H1 (cell line): ENCODE measurements at regions not wholly inside any gene's neighbourhood (a gene's known extent, or its start where the extent isn't known, plus 50 kb on each side); places are given as distances from the start of the nearest gene placed in this dataset.

Source experiments
- CTCF ChIA-PET: fragments of 300-600 bp; sonication (Branson Sonifier 250); formaldehyde crosslinking; loops from one replicate; lab custom pipeline; 2021; ENCODE audit not compliant: partially characterized antibody; lab: Charles Lee
- POLR2A ChIA-PET: fragments of 300-600 bp; sonication (Branson Sonifier 250); formaldehyde crosslinking; loops from one replicate; lab custom pipeline; 2021; ENCODE audit warnings: inconsistent platforms; ENCODE audit not compliant: partially characterized antibody; lab: Charles Lee
- DNase-seq, 2 experiments: peaks; one replicate each; pipeline versions ENCODE4 v3.0.0 to v3.0.0-alpha.2; 2010 to 2022; ENCODE audit warnings: low spot score in 2 of 2, low read depth in 1 of 2, mixed read lengths in 1 of 2
- FAIRE-seq: peaks from 2 replicates; lab custom pipeline; 2011; peaks lifted over from hg19 to GRCh38; lab: Jason Lieb, UNC
- H2AFZ ChIP-seq: 2 replicates; pipeline ENCODE4 v1.8.1; 2012; ENCODE audit warnings: low read length, inconsistent platforms
- H2AK5ac ChIP-seq: 2 replicates; pipeline ENCODE4 v1.6.1; 2013; ENCODE audit warnings: low read depth, low read length
- H2BK120ac ChIP-seq: replicated peaks from 2 replicates; pipeline ENCODE3; 2013; ENCODE audit warnings: low read depth, low read length, inconsistent platforms
- H2BK12ac ChIP-seq: 2 replicates; pipeline ENCODE4 v1.6.1; 2013; ENCODE audit warnings: low read depth, low read length
- H2BK15ac ChIP-seq: 2 replicates; pipeline ENCODE4 v1.6.1; 2013; ENCODE audit warnings: low read length
- H2BK20ac ChIP-seq: 2 replicates; pipeline ENCODE4 v1.6.1; 2013; ENCODE audit warnings: low read length
- H2BK5ac ChIP-seq: 2 replicates; pipeline ENCODE4 v1.6.1; 2013; ENCODE audit warnings: low read depth, low read length
- H3K14ac ChIP-seq: 2 replicates; pipeline ENCODE4 v1.6.1; 2013; ENCODE audit warnings: inconsistent platforms; ENCODE audit not compliant: insufficient read length
- H3K18ac ChIP-seq: 2 replicates; pipeline ENCODE4 v1.6.1; 2013; ENCODE audit warnings: low read length; ENCODE audit errors: extremely low read depth
- H3K23ac ChIP-seq: 2 replicates; pipeline ENCODE4 v1.6.1; 2013; ENCODE audit warnings: inconsistent platforms; ENCODE audit not compliant: insufficient read length
- H3K23me2 ChIP-seq: 2 replicates; pipeline ENCODE4 v1.6.1; 2013; ENCODE audit warnings: low read depth, low read length
- H3K27ac ChIP-seq: 2 replicates; pipeline ENCODE4 v1.6.1; 2011; ENCODE audit warnings: low read depth, low read length, inconsistent platforms
- H3K27me3 ChIP-seq, 4 experiments: replicated peaks in 1 of 4; 1 replicate in 1 of 4; 2 replicates in 3 of 4; pipeline versions ENCODE4 v1.6.1 to v1.8.1; 2011 to 2013; ENCODE audit warnings: low read length in 3 of 4, mild to moderate bottlenecking in 3 of 4, inconsistent platforms in 2 of 4, mixed read lengths in 2 of 4, moderate library complexity in 1 of 4; ENCODE audit not compliant: control insufficient read depth in 3 of 4, insufficient read depth in 3 of 4; ENCODE audit errors: extremely low read depth in 1 of 4
- H3K36me3 ChIP-seq, 4 experiments: 2 replicates each; pipeline versions ENCODE4 v1.6.1 to v1.8.1; 2011 to 2013; ENCODE audit warnings: mild to moderate bottlenecking in 4 of 4, low read length in 3 of 4, moderate library complexity in 2 of 4, control low read depth in 1 of 4, inconsistent platforms in 1 of 4; ENCODE audit not compliant: insufficient read depth in 4 of 4, control insufficient read depth in 2 of 4
- H3K4ac ChIP-seq: replicated peaks from 2 replicates; pipeline ENCODE3; 2013; ENCODE audit warnings: low read length, low read depth, mixed read lengths, inconsistent platforms; ENCODE audit not compliant: insufficient read length
- H3K4me1 ChIP-seq, 4 experiments: replicated peaks in 1 of 4; 1 replicate in 1 of 4; 2 replicates in 3 of 4; pipeline versions ENCODE4 v1.6.1 to v1.8.1; 2011 to 2013; ENCODE audit warnings: low read length in 3 of 4, inconsistent platforms in 2 of 4, mixed read lengths in 1 of 4; ENCODE audit not compliant: insufficient read depth in 4 of 4, control insufficient read depth in 3 of 4
- H3K4me2 ChIP-seq, 2 experiments: 2 replicates each; pipeline versions ENCODE4 v1.6.1 to v1.8.1; 2011 to 2013; ENCODE audit warnings: low read depth in 2 of 2, low read length in 2 of 2, control low read depth in 1 of 2, inconsistent platforms in 1 of 2, mild to moderate bottlenecking in 1 of 2; ENCODE audit not compliant: insufficient read depth in 1 of 2
- H3K4me3 ChIP-seq, 4 experiments: fragments of 200-600, 300-600 bp in 1 of 4; sonication (generic), shearing (Covaris generic), sonication (Bioruptor Twin) in 1 of 4; 2 replicates each; pipeline versions ENCODE4 v1.5.1 to v1.8.1; 2011 to 2016; ENCODE audit warnings: low read length in 4 of 4, low read depth in 3 of 4, control low read depth in 2 of 4, inconsistent platforms in 2 of 4, mild to moderate bottlenecking in 2 of 4, mixed read lengths in 1 of 4, moderate library complexity in 1 of 4; ENCODE audit not compliant: insufficient read depth in 2 of 4; ENCODE audit errors: extremely low read depth in 1 of 4
- H3K56ac ChIP-seq: replicated peaks from 2 replicates; pipeline ENCODE3; 2013; ENCODE audit warnings: low read depth, mild to moderate bottlenecking, mixed read lengths, low read length, inconsistent platforms; ENCODE audit not compliant: insufficient read length
- H3K79me1 ChIP-seq: 2 replicates; pipeline ENCODE4 v1.6.1; 2013; ENCODE audit warnings: low read depth, low read length, control low read depth
- H3K79me2 ChIP-seq, 2 experiments: 2 replicates each; pipeline versions ENCODE4 v1.6.1 to v1.8.1; 2012 to 2013; ENCODE audit warnings: low read length in 2 of 2, mild to moderate bottlenecking in 2 of 2, inconsistent platforms in 1 of 2; ENCODE audit not compliant: insufficient read depth in 2 of 2, control insufficient read depth in 1 of 2
- H3K9ac ChIP-seq, 4 experiments: replicated peaks in 1 of 4; 1 replicate in 1 of 4; 2 replicates in 3 of 4; pipeline versions ENCODE4 v1.6.1 to v1.8.1; 2011 to 2013; ENCODE audit warnings: low read depth in 3 of 4, low read length in 3 of 4, control low read depth in 2 of 4, mild to moderate bottlenecking in 2 of 4, moderate library complexity in 2 of 4, inconsistent platforms in 1 of 4; ENCODE audit errors: extremely low read depth in 1 of 4
- H3K9me3 ChIP-seq, 2 experiments: 2 replicates each; pipeline versions ENCODE4 v1.6.1 to v1.8.1; 2012 to 2013; ENCODE audit warnings: mild to moderate bottlenecking in 2 of 2, moderate library complexity in 2 of 2, control low read depth in 1 of 2, inconsistent platforms in 1 of 2, low read depth in 1 of 2, low read length in 1 of 2, mixed read lengths in 1 of 2; ENCODE audit not compliant: insufficient read depth in 2 of 2
- H4K20me1 ChIP-seq, 2 experiments: replicated peaks in 1 of 2; 2 replicates each; pipeline versions ENCODE3 to v1.8.1; 2011 to 2013; ENCODE audit warnings: inconsistent platforms in 2 of 2, low read length in 2 of 2, mild to moderate bottlenecking in 1 of 2; ENCODE audit not compliant: insufficient read depth in 2 of 2, control insufficient read depth in 1 of 2
- H4K5ac ChIP-seq: 2 replicates; pipeline ENCODE4 v1.6.1; 2013; ENCODE audit warnings: low read length, low read depth, mixed read lengths, inconsistent platforms; ENCODE audit not compliant: insufficient read length
- H4K8ac ChIP-seq: 2 replicates; pipeline ENCODE4 v1.8.0; 2013; ENCODE audit warnings: mild to moderate bottlenecking, moderate library complexity, low read length, inconsistent platforms; ENCODE audit not compliant: insufficient read depth; ENCODE audit errors: extremely low read depth
- H4K91ac ChIP-seq: replicated peaks from 2 replicates; pipeline ENCODE3; 2013; ENCODE audit warnings: low read length, mixed read lengths, inconsistent platforms; ENCODE audit not compliant: insufficient read length
- ASH2L ChIP-seq: fragments of 200-600, 300-600 bp; sonication (generic); IDR thresholded peaks from one replicate; pipeline ENCODE4 v1.7.1; 2017; ENCODE audit warnings: low read length
- ATF3 ChIP-seq: IDR thresholded peaks from 2 replicates; pipeline ENCODE4 v1.6.1; 2011; ENCODE audit warnings: low read depth, mild to moderate bottlenecking, low read length; ENCODE audit not compliant: insufficient read depth
- CTBP2 ChIP-seq: IDR thresholded peaks from 2 replicates; pipeline ENCODE4 v1.7.0; 2011; ENCODE audit warnings: borderline replicate concordance, mild to moderate bottlenecking, moderate library complexity, mixed read lengths, low read length; ENCODE audit not compliant: insufficient read depth, insufficient read length
- E2F6 ChIP-seq: IDR thresholded peaks from 2 replicates; pipeline ENCODE4 v1.6.1; 2012; ENCODE audit warnings: inconsistent platforms
- GABPA ChIP-seq: IDR thresholded peaks from 2 replicates; pipeline ENCODE4 v1.6.1; 2011; ENCODE audit warnings: mild to moderate bottlenecking, low read length, moderate library complexity, borderline replicate concordance; ENCODE audit not compliant: insufficient read depth
- JUND ChIP-seq: IDR thresholded peaks from 2 replicates; pipeline ENCODE4 v1.6.1; 2011; ENCODE audit warnings: mild to moderate bottlenecking, improper control_type of control experiment, low read length
- NRF1 ChIP-seq: IDR thresholded peaks from 2 replicates; pipeline ENCODE4 v1.6.1; 2011; ENCODE audit warnings: mild to moderate bottlenecking, low read depth, low read length, improper control_type of control experiment
- POLR2A ChIP-seq, 2 experiments: IDR thresholded peaks; 1 replicate in 1 of 2; 2 replicates in 1 of 2; pipeline ENCODE4 v1.6.1; 2011; ENCODE audit warnings: low read depth in 2 of 2, low read length in 2 of 2, mild to moderate bottlenecking in 2 of 2; ENCODE audit errors: control extremely low read depth in 1 of 2
- SAP30 ChIP-seq: fragments of 300-600 bp; sonication (generic); IDR thresholded peaks from 2 replicates; pipeline ENCODE4 v1.7.1; 2012; ENCODE audit warnings: low read length, moderate library complexity, mild to moderate bottlenecking, inconsistent platforms; ENCODE audit not compliant: insufficient read depth, insufficient replicate concordance
- SP1 ChIP-seq: IDR thresholded peaks from 2 replicates; pipeline ENCODE4 v1.6.1; 2011; ENCODE audit warnings: low read depth, low read length
- SUZ12 ChIP-seq: fragments of 200-600 bp; sonication (generic); IDR thresholded peaks from 2 replicates; pipeline ENCODE4 v1.6.1; 2012; ENCODE audit warnings: mild to moderate bottlenecking, inconsistent platforms, low read length, moderate library complexity, mixed read lengths
- WGBS, 2 experiments: shearing (Covaris generic) in 1 of 2; methylation state at CpG; one replicate each; pipeline versions ENCODE4 v1.1.6 to v1.1.7; 2013 to 2015; ENCODE audit warnings: low lambda C conversion rate in 2 of 2, mixed read lengths in 2 of 2, inconsistent platforms in 1 of 2, low coverage in 1 of 2, missing lambda C conversion rate in 1 of 2; ENCODE audit not compliant: insufficient replicate concordance in 2 of 2, insufficient coverage in 1 of 2, insufficient read length in 1 of 2; ENCODE audit errors: extremely low coverage in 1 of 2, missing lambda C conversion rate in 1 of 2; 5-methylcytosine and 5-hydroxymethylcytosine counted together

- H4K20me1 ChIP-seq, result no peaks in the 10 kb centered on the region
- no peak overlapping the region for H3K56ac ChIP-seq
- H2BK20ac ChIP-seq, result no peak overlapping the region
- H3K18ac ChIP-seq, result no peak overlapping the region
- H3K27me3 ChIP-seq, result no peaks in the 10 kb centered on the region
- no peak overlapping the region for H3K14ac ChIP-seq
- no peak overlapping the region for H3K27ac ChIP-seq
- no peak overlapping the region for H4K5ac ChIP-seq
- no peak for FAIRE-seq
- no peak for DNase-seq
- no peak overlapping the region for H2BK5ac ChIP-seq
- CTCF ChIA-PET, result no interaction called here
- H3K36me3 ChIP-seq, result no peaks in the 10 kb centered on the region
- no peak overlapping the region for H2AK5ac ChIP-seq
- no peak overlapping the region for H3K4me3 ChIP-seq
- H2AFZ ChIP-seq, result no peak overlapping the region
- H3K4me1 ChIP-seq, result no peaks in the 10 kb centered on the region
- POLR2A ChIA-PET, result no interaction called here
- H3K23ac ChIP-seq, result no peak overlapping the region
- peaks cover 92 to 96% of the 10 kb centered on the region in 2 experiments for H3K9me3 ChIP-seq
- H3K4me2 ChIP-seq, result no peak overlapping the region
- no peak overlapping the region for H2BK12ac ChIP-seq
- no peak overlapping the region for H2BK15ac ChIP-seq
- H3K23me2 ChIP-seq, result no peaks in the 10 kb centered on the region
- H3K79me1 ChIP-seq, result no peaks in the 10 kb centered on the region
- H2BK120ac ChIP-seq, result no peak overlapping the region
- H3K9ac ChIP-seq, result no peak overlapping the region
- no peaks in the 10 kb centered on the region for H3K79me2 ChIP-seq
- WGBS, 2 experiments, result 88% methylated on average over 10 of the region's 10 CpGs; no CpG with 5 or more reads in 1 of the 2 experiments
- no peak overlapping the region for H4K8ac ChIP-seq
- H4K91ac ChIP-seq, result no peak overlapping the region
- H3K4ac ChIP-seq, result no peak overlapping the region
- TF ChIP-seq ATF3 (no peak), POLR2A (IDR thresholded peaks at IDR 0.05; ENCODE audit: control extremely low read depth in 1 of 2, low read depth in 2 of 2, low read length in 2 of 2) (no peak), SAP30 (no peak), ASH2L (no peak), JUND (no peak), SUZ12 (no peak), GABPA (no peak), NRF1 (no peak), E2F6 (no peak), CTBP2 (no peak), SP1 (no peak)
Observed at GRCh38 chr13:19057588-19058340, 123.9 kb downstream of the TUBA3C start.
